Kidney capillary endothelial cell (primary cell): ENCODE measurements at regions not wholly inside any gene's neighbourhood (a gene's known extent, or its start where the extent isn't known, plus 50 kb on each side); places are given as distances from the start of the nearest gene placed in this dataset.
A peak's percentile ranks its signal among the peaks of the same experiment; 100 is the strongest.

Experiments
- DNase-seq: peaks from one replicate; pipeline ENCODE4 v3.0.0-alpha.2; 2018; ENCODE audit warnings: low spot score

- DNase-seq = no peak
Observed at GRCh38 chr11:121741351-121741760, 288.6 kb upstream of the SORL1-AS1 start.

GRCh38 chr11:121740902-121741301 lies 288.1 kb upstream of the SORL1-AS1 start:
- no peak for DNase-seq

- no peak for DNase-seq
Observed at GRCh38 chr11:121733858-121734257, 281.1 kb upstream of the SORL1-AS1 start.

- no peak for DNase-seq
Observed at GRCh38 chr11:121727942-121728341, 275.2 kb upstream of the SORL1-AS1 start.

GRCh38 chr11:121723246-121723741 lies 270.5 kb upstream of the SORL1-AS1 start:
- DNase-seq = no peak

GRCh38 chr11:121722431-121723245 lies 269.9 kb upstream of the SORL1-AS1 start:
- peak; percentile 26 for DNase-seq

- no peak for DNase-seq
Observed at GRCh38 chr11:121721961-121722360, 269.2 kb upstream of the SORL1-AS1 start.

- no peak for DNase-seq
Observed at GRCh38 chr11:121721448-121721847, 268.7 kb upstream of the SORL1-AS1 start.

- DNase-seq = no peak
Observed at GRCh38 chr11:121717296-121717695, 264.5 kb upstream of the SORL1-AS1 start.

GRCh38 chr11:121716060-121716459 lies 263.3 kb upstream of the SORL1-AS1 start:
- no peak for DNase-seq

- DNase-seq = no peak
Observed at GRCh38 chr11:121715405-121715804, 262.6 kb upstream of the SORL1-AS1 start.

- no peak for DNase-seq
Observed at GRCh38 chr11:121714351-121714750, 261.6 kb upstream of the SORL1-AS1 start.

GRCh38 chr11:121711939-121712338 lies 259.2 kb upstream of the SORL1-AS1 start:
- DNase-seq = no peak

- DNase-seq = no peak
Observed at GRCh38 chr11:121711236-121711635, 258.5 kb upstream of the SORL1-AS1 start.

GRCh38 chr11:121706884-121707420 lies 254.2 kb upstream of the SORL1-AS1 start:
- no peak for DNase-seq

- DNase-seq = no peak
Observed at GRCh38 chr11:121703201-121703600, 250.4 kb upstream of the SORL1-AS1 start.

GRCh38 chr11:121700968-121701367 lies 248.2 kb upstream of the SORL1-AS1 start:
- no peak for DNase-seq

- no peak for DNase-seq
Observed at GRCh38 chr11:121699801-121700200, 247.0 kb upstream of the SORL1-AS1 start.

- no peak for DNase-seq
Observed at GRCh38 chr11:121696931-121697670, 244.3 kb upstream of the SORL1-AS1 start.

GRCh38 chr11:121696177-121696871 lies 243.6 kb upstream of the SORL1-AS1 start:
- no peak for DNase-seq

- no peak for DNase-seq
Observed at GRCh38 chr11:121692236-121692635, 239.5 kb upstream of the SORL1-AS1 start.
